ENCODE measurements at regions not wholly inside any gene's neighbourhood (a gene's known extent, or its start where the extent isn't known, plus 50 kb on each side); places are given as distances from the start of the nearest gene placed in this dataset.

GRCh38 chr7:156179872-156180390 is 367.7 kb upstream of the SHH start:
- TF ChIP-seq, protein P1, sequence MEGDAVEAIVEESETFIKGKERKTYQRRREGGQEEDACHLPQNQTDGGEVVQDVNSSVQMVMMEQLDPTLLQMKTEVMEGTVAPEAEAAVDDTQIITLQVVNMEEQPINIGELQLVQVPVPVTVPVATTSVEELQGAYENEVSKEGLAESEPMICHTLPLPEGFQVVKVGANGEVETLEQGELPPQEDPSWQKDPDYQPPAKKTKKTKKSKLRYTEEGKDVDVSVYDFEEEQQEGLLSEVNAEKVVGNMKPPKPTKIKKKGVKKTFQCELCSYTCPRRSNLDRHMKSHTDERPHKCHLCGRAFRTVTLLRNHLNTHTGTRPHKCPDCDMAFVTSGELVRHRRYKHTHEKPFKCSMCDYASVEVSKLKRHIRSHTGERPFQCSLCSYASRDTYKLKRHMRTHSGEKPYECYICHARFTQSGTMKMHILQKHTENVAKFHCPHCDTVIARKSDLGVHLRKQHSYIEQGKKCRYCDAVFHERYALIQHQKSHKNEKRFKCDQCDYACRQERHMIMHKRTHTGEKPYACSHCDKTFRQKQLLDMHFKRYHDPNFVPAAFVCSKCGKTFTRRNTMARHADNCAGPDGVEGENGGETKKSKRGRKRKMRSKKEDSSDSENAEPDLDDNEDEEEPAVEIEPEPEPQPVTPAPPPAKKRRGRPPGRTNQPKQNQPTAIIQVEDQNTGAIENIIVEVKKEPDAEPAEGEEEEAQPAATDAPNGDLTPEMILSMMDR (IDR thresholded peaks at IDR 0.05; ENCODE audit: insufficient read depth, low read depth, low read length) = no peak
- no peak for TF ChIP-seq EZH2 (IDR thresholded peaks at IDR 0.05; ENCODE audit: insufficient read depth, low read length)
